ENCODE measurements at regions not wholly inside any gene's neighbourhood (a gene's known extent, or its start where the extent isn't known, plus 50 kb on each side); places are given as distances from the start of the nearest gene placed in this dataset.

DNA sequence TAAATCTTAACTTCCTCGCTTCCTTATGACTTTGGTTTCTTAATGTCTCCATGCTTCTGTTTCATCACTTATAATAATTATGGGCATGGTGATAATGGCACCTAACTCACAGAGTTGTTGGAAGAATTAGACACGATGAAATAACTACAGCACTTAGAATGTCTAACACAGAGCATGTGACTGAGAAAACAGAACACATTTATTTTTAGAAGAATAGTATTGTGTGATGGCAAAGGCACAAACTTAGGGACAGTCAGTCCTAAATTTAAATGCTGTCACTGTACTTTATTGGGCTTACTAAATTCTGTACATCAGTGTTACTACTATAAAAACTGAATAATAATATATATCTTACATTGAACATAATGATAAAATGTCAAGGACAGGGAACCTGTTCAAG lies 391.1 kb upstream of the JAG1 start:
- no peak for TF ChIP-seq CTCF (IDR thresholded peaks at IDR 0.05)
- Histone ChIP-seq H3K36me3 (ENCODE audit: low read depth) (no peaks in the 10 kb centered on the region), H3K4me3 (no peak overlapping the region), H3K9me3 (no peaks in the 10 kb centered on the region), H3K4me1 (ENCODE audit: low read depth) (no peaks in the 10 kb centered on the region)
- intact Hi-C loops (cut with DNase I, micrococcal nuclease) = no loop called here
- ATAC-seq (no peak), DNase-seq (no peak)

- no peak for ATAC-seq
- H3K9me3 ChIP-seq = peaks cover 4% of the 10 kb centered on the region
- no peak for DNase-seq
- intact Hi-C loops (cut with DNase I, micrococcal nuclease) = no loop called here
- TF ChIP-seq CTCF (IDR thresholded peaks at IDR 0.05) = no peak
- H3K4me3 ChIP-seq = no peak overlapping the region
- H3K4me1 ChIP-seq (ENCODE audit: low read depth) = no peaks in the 10 kb centered on the region
- no peaks in the 10 kb centered on the region for H3K36me3 ChIP-seq (ENCODE audit: low read depth)
These were observed 393.6 kb upstream of the JAG1 start for GRCh38 chr20:11067359-11067758.

- no peak for TF ChIP-seq CTCF (IDR thresholded peaks at IDR 0.05)
- Histone ChIP-seq H3K9me3 (peaks cover 4% of the 10 kb centered on the region), H3K36me3 (ENCODE audit: low read depth) (no peaks in the 10 kb centered on the region), H3K4me3 (no peak overlapping the region), H3K4me1 (ENCODE audit: low read depth) (no peaks in the 10 kb centered on the region)
- DNase-seq = no peak
- ATAC-seq = no peak
- intact Hi-C loops (cut with DNase I, micrococcal nuclease) = no loop called here
These were observed 399.2 kb upstream of the JAG1 start for GRCh38 chr20:11072982-11073381.

DNA sequence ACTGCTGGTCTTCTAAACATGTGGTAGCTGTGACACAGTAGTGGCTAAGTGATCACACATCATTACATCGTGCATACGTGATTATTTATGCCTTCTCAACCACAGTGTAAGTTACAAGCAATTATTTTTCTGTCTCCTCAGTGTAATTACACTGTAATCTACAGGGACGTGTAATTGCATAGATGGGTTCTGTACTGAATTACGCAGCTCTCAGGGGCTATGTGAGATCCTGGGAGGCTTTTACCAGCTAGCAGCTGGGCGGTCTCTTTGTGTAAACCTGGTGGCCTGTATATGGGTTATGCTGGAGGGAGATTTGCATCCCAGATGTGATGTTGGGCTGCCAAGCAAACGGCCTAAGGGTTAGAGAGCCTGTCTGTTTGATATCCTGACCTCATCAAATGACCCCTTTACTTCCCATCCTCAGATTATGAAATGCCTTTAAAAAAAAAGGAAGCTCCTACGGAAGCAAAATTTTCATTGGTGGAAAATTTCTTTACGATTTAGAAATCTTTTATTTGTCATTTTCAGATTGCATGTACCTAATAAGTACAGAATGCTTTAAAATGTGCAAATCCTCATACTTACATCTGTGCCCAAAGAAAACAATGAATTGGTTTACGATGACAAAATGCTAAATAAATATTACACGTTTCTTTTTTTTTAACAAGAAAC lies 402.8 kb upstream of the JAG1 start:
- DNase-seq (no peak), ATAC-seq (no peak)
- H3K9me3 ChIP-seq = peaks cover under 1% of the 10 kb centered on the region
- H3K36me3 ChIP-seq (ENCODE audit: low read depth) = no peaks in the 10 kb centered on the region
- no peaks in the 10 kb centered on the region for H3K4me1 ChIP-seq (ENCODE audit: low read depth)
- TF ChIP-seq CTCF (IDR thresholded peaks at IDR 0.05) = no peak
- intact Hi-C loops (cut with DNase I, micrococcal nuclease) = no loop called here
- H3K4me3 ChIP-seq = no peak overlapping the region

DNA sequence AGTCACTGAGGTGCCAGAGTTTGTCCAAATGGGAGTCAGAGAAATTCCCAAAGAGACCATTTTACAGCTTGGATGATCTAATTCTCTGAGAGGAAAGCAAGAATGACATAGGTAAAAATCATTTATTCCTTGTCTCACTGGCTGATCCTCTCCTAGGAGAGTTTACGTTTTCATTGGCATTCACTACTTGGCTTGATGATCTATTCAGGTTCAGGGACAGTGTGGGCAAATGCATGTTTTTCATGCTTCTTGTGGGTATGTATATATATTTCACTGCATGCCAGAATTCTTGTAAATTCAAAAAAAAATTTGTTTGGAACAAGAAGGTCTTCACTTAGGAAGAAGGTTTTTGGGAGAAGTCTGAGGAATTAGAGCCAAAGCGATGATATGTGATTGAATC lies 403.4 kb upstream of the JAG1 start:
- H3K9me3 ChIP-seq = no peaks in the 10 kb centered on the region
- intact Hi-C loops (cut with DNase I, micrococcal nuclease) = no loop called here
- H3K36me3 ChIP-seq (ENCODE audit: low read depth) = no peaks in the 10 kb centered on the region
- ATAC-seq = no peak
- TF ChIP-seq CTCF (IDR thresholded peaks at IDR 0.05) = no peak
- no peak overlapping the region for H3K4me3 ChIP-seq
- DNase-seq = no peak
- H3K4me1 ChIP-seq (ENCODE audit: low read depth) = no peaks in the 10 kb centered on the region

DNA sequence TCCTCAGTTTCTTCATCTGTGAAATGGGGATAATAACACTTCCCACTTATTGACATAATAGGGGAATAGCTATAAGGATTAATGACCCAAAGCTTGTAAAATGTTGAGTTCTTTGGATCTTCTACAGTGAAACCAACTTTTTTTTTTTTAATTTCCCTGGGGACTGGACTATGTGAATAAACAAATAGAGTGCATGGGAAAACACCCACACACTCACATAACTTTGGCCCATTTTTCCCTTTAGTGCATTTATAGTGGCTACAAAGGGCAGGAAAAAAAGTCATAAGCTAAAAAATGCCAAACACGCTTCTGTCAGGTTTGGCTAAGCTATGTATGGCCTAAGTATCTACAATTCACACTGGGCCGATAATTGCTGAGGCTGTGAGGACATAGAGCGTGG lies 406.2 kb upstream of the JAG1 start:
- intact Hi-C loops (cut with DNase I, micrococcal nuclease) = no loop called here
- no peak for TF ChIP-seq CTCF (IDR thresholded peaks at IDR 0.05)
- no peaks in the 10 kb centered on the region for H3K36me3 ChIP-seq (ENCODE audit: low read depth)
- H3K4me1 ChIP-seq (ENCODE audit: low read depth) = no peaks in the 10 kb centered on the region
- H3K4me3 ChIP-seq = no peak overlapping the region
- ATAC-seq = no peak
- no peaks in the 10 kb centered on the region for H3K9me3 ChIP-seq
- no peak for DNase-seq

All from mucosa of descending colon (tissue), 3 donors.